Spleen (tissue), 7 donors: ENCODE measurements at regions not wholly inside any gene's neighbourhood (a gene's known extent, or its start where the extent isn't known, plus 50 kb on each side); places are given as distances from the start of the nearest gene placed in this dataset.

Experiments
- CTCF ChIP-seq, 11 experiments: fragments of 200-600 bp in 7 of 11; fragments of 450-650 bp in 4 of 11; sonication (generic) in 4 of 11; IDR thresholded peaks in 8 of 11; conservative IDR thresholded peaks in 3 of 11; 1 replicate in 7 of 11; 2 replicates in 4 of 11; pipeline versions ENCODE4 v1.4.0 to v1.8.0; 2016 to 2021; ENCODE audit warnings: antibody characterized with exemption in 11 of 11, inconsistent platforms in 4 of 11, mild to moderate bottlenecking in 1 of 11
- POLR2A ChIP-seq, 3 donors: fragments of 450-650 bp; IDR thresholded peaks; one replicate each; pipeline ENCODE4 v1.5.1; 2017; ENCODE audit warnings: antibody characterized with exemption in 3 of 3, mild to moderate bottlenecking in 1 of 3
- POLR2AphosphoS5 ChIP-seq, 3 donors: sonication (generic); formaldehyde crosslinking; IDR thresholded peaks; one replicate each; pipeline ENCODE4 v1.5.1; 2017; ENCODE audit warnings: antibody characterized with exemption in 3 of 3
- donor health status: DM: no; HTN: no; CAD: no; lungs with moderate emphysema.
- donor health status: DM: no; HTN: no; CAD: no.
- donor health status: DM: no; HTN: no; CAD: no.

DNA sequence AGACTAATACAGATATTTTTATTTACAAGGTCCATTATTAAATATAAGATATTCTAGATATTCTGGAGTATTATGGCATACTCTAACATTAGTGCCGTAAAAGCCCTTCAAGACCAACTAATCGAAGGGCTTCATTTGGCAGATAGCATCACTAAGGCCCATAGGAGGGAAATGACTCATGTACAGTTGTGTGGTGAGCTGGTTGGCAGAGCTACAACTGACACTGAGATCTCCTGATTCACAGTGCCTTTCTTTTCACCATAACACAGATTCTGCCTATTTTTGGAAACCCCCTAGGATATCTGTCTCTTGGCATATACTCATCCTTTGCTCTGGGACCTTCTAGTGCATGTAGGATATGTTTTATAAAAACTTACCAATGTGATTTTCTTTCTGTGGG, 201.7 kb upstream of the AFF2 start:
- TF ChIP-seq CTCF (IDR thresholded peaks at IDR 0.05 in 8 of 11, conservative IDR thresholded peaks at IDR 0.05 in 3 of 11) (no peak), POLR2A (IDR thresholded peaks at IDR 0.05) (no peak), POLR2AphosphoS5 (IDR thresholded peaks at IDR 0.05) (no peak)
